ENCODE measurements at regions not wholly inside any gene's neighbourhood (a gene's known extent, or its start where the extent isn't known, plus 50 kb on each side); places are given as distances from the start of the nearest gene placed in this dataset.
A peak's percentile ranks its signal among the peaks of the same experiment; 100 is the strongest.

DNA sequence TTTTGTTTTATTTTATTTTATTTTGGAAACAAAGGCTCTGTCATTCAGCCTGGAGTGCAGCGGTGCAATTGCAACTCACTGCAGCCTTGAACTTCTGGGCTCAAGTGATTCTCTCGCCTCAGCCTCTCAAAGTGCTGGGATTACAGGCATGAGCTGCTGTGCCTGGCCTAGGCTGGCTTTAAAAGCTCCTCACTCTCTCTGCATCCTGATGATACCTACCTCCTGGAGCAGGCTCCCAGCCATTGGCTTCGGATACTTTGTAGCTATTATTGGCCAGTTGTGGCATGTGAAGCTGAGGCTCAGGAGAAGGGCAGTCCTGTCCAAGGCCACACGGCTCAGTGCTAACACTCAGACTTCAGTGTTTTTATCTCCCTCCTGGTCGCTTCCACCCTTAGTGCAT is 158.0 kb downstream of the SEC14L1 start (continued):
- TF ChIP-seq EWSR1 (IDR thresholded peaks at IDR 0.05; ENCODE audit: borderline replicate concordance, low read depth, partially characterized antibody), result no peak

DNA sequence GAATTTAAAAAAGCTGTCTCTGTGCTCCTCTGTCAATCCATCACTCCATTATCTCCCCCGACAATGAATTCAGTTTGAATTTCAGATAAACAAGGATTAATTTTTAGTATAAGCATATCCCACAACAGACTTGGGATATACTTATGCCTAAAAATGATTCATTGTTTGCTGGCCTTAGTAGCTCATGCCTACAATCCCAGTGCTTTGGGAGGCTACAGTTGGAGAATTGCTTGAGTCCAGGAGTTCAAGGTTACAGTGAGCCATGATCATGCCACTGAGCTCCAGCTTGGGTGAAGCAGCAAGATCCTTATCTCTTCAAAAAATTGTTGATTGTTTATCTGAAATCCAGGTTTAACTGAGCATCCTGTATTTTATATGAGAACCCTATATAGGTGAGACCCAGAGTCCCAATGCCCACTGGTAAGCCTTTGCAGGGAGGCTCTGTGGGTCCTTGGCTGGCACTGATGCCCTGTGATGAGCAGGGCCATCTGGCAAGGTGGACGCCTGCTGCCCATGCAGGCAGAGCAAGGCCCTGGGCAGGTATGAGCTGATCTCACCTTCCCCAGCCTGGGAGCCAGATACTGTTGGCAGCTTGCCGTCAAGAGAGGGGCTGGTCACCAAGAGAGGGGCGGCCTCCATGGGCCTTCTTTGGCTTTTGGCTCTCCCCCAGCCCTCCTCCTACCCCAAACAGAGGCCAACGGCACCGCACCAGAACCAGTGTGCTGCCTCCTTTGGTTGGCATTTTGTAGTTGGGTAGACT is 158.7 kb downstream of the SEC14L1 start:
- 9% methylated on average over 6 of the region's 6 CpGs for WGBS (ENCODE audit: insufficient coverage, low coverage, missing lambda C conversion rate)
- 0 out of 2 replicates have a peak, but pooled peaks have one; percentile 17 for TF ChIP-seq FOSL1 (tag; conservative IDR thresholded peaks at IDR 0.05)
- TF ChIP-seq, protein P1, sequence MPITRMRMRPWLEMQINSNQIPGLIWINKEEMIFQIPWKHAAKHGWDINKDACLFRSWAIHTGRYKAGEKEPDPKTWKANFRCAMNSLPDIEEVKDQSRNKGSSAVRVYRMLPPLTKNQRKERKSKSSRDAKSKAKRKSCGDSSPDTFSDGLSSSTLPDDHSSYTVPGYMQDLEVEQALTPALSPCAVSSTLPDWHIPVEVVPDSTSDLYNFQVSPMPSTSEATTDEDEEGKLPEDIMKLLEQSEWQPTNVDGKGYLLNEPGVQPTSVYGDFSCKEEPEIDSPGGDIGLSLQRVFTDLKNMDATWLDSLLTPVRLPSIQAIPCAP (CRISPR knock-in tag; IDR thresholded peaks at IDR 0.05; ENCODE audit: borderline replicate concordance), result no peak
- H3K27ac ChIP-seq (ENCODE audit: extremely low read depth, low read depth, low read length), result no peak overlapping the region
- in situ Hi-C loops (cut with MboI), result no loop called here
- H3K9me1 ChIP-seq (ENCODE audit: control insufficient read depth, insufficient read depth, low read length), result no peaks in the 10 kb centered on the region
- H2AFZ ChIP-seq (ENCODE audit: low read depth, low read length), result no peak overlapping the region
- H3K9ac ChIP-seq (ENCODE audit: insufficient read depth in 1 of 2, low read depth in 2 of 2, low read length in 2 of 2), result no peak overlapping the region
- H3K4me2 ChIP-seq (ENCODE audit: insufficient read depth, low read length), result no peak overlapping the region
- CTCF ChIA-PET (ENCODE audit: low intra/inter-chr PET ratio), result no interaction called here
- no TSS peak for BruUV-seq (replicated peaks)
- no peaks in the 10 kb centered on the region for H3K36me3 ChIP-seq (ENCODE audit: control insufficient read depth, insufficient read depth, low read length)
- ATAC-seq (no peak), FAIRE-seq (no peak), DNase-seq (ENCODE audit: extremely low read depth in 1 of 4, low spot score in 3 of 4) (no peak)
- intact Hi-C loops (cut with micrococcal nuclease), result no loop called here
- no peaks in the 10 kb centered on the region for H3K9me3 ChIP-seq (replicated peaks; ENCODE audit: control insufficient read depth, insufficient read depth, low read depth, low read length)
- H3K4me1 ChIP-seq (replicated peaks in 1 of 2; ENCODE audit: control insufficient read depth in 2 of 2, insufficient read depth in 2 of 2, low read length in 2 of 2), result peaks cover 0 to 8% of the 10 kb centered on the region in 2 experiments; a peak in 1 of 5 replicates
- H3K4me3 ChIP-seq, result no peak overlapping the region
- H4K20me1 ChIP-seq (replicated peaks; ENCODE audit: control insufficient read depth, insufficient read depth, low read length), result peaks cover 7% of the 10 kb centered on the region; the same call in 1 of the 2 replicates
- no peaks in the 10 kb centered on the region for H3K79me2 ChIP-seq (ENCODE audit: control insufficient read depth, insufficient read depth, low read length)
- POLR2A ChIA-PET, result interaction anchor here (1.1 to 1.4 kb wide), 3 partner anchors 9 to 562 kb away, joined by 3 to 5 read pairs (median 4); partner anchors contain the start of gene MFSD11
- peaks cover 0 to 24% of the 10 kb centered on the region in 2 experiments; a peak in 3 of 5 replicates for H3K27me3 ChIP-seq (ENCODE audit: control insufficient read depth in 2 of 2, insufficient read depth in 2 of 2, low read length in 2 of 2)
